ENCODE measurements at regions not wholly inside any gene's neighbourhood (a gene's known extent, or its start where the extent isn't known, plus 50 kb on each side); places are given as distances from the start of the nearest gene placed in this dataset.
"Not testable (repeated sequence)": the region's sequence is repeated elsewhere in the genome, so short reads cannot be mapped to it uniquely, and the experiment has no call there.

- no peak overlapping the region for H3K4me3 ChIP-seq
- H3K4me1 ChIP-seq, result no peaks in the 10 kb centered on the region
- H3K9me3 ChIP-seq, result no peaks in the 10 kb centered on the region
- no peaks in the 10 kb centered on the region for H3K27me3 ChIP-seq
- ATAC-seq, result no peak
- no peak for DNase-seq
- intact Hi-C loops (cut with DNase I), result no loop called here
- H3K27ac ChIP-seq, result no peak overlapping the region
- 86 to 94% (median 91%) methylated on average over 1 of the region's 1 CpG for WGBS, 4 donors
- no peaks in the 10 kb centered on the region for H3K36me3 ChIP-seq
- TF ChIP-seq POLR2A (IDR thresholded peaks at IDR 0.05), result no peak
- TF ChIP-seq, protein P1, sequence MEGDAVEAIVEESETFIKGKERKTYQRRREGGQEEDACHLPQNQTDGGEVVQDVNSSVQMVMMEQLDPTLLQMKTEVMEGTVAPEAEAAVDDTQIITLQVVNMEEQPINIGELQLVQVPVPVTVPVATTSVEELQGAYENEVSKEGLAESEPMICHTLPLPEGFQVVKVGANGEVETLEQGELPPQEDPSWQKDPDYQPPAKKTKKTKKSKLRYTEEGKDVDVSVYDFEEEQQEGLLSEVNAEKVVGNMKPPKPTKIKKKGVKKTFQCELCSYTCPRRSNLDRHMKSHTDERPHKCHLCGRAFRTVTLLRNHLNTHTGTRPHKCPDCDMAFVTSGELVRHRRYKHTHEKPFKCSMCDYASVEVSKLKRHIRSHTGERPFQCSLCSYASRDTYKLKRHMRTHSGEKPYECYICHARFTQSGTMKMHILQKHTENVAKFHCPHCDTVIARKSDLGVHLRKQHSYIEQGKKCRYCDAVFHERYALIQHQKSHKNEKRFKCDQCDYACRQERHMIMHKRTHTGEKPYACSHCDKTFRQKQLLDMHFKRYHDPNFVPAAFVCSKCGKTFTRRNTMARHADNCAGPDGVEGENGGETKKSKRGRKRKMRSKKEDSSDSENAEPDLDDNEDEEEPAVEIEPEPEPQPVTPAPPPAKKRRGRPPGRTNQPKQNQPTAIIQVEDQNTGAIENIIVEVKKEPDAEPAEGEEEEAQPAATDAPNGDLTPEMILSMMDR (IDR thresholded peaks at IDR 0.05), result no peak
Observed at GRCh38 chr5:44674461-44674860, 134.3 kb upstream of the MRPS30 start.

GRCh38 chr5:44668471-44668870 is 140.3 kb upstream of the MRPS30 start:
- intact Hi-C loops (cut with DNase I); H3K36me3 ChIP-seq; H3K4me3 ChIP-seq; H3K27me3 ChIP-seq; DNase-seq; H3K4me1 ChIP-seq; H3K9me3 ChIP-seq; ATAC-seq; H3K27ac ChIP-seq: not testable (repeated sequence)
- 87 to 94% (median 89%) methylated on average over 15 to 16 of the region's 16 CpGs for WGBS, 4 donors

- H3K27me3 ChIP-seq, result no peaks in the 10 kb centered on the region
- no peaks in the 10 kb centered on the region for H3K9me3 ChIP-seq
- no peak overlapping the region for H3K27ac ChIP-seq
- TF ChIP-seq, protein P1 (IDR thresholded peaks at IDR 0.05), result no peak
- TF ChIP-seq POLR2A (IDR thresholded peaks at IDR 0.05), result no peak
- H3K4me1 ChIP-seq, result no peaks in the 10 kb centered on the region
- intact Hi-C loops (cut with DNase I), result no loop called here
- DNase-seq (no peak), ATAC-seq (peak in 2 of 4 donors; percentile 28 to 70)
- H3K4me3 ChIP-seq, result no peak overlapping the region
- 79 to 85% (median 81%) methylated on average over 5 to 9 of the region's 9 CpGs for WGBS, 4 donors
- H3K36me3 ChIP-seq, result no peaks in the 10 kb centered on the region
Observed at GRCh38 chr5:44665101-44665701, 143.5 kb upstream of the MRPS30 start.

GRCh38 chr5:44664711-44665100 is 144.0 kb upstream of the MRPS30 start:
- intact Hi-C loops (cut with DNase I), result no loop called here
- DNase-seq (no peak), ATAC-seq (peak in 1 of 4 donors; percentile 15)
- no peaks in the 10 kb centered on the region for H3K4me1 ChIP-seq
- WGBS, 4 donors, result 80 to 87% (median 85%) methylated on average over 3 of the region's 3 CpGs
- H3K36me3 ChIP-seq, result no peaks in the 10 kb centered on the region
- H3K9me3 ChIP-seq, result no peaks in the 10 kb centered on the region
- no peaks in the 10 kb centered on the region for H3K27me3 ChIP-seq
- no peak overlapping the region for H3K27ac ChIP-seq
- no peak for TF ChIP-seq POLR2A (IDR thresholded peaks at IDR 0.05)
- TF ChIP-seq, protein P1 (IDR thresholded peaks at IDR 0.05), result no peak
- no peak overlapping the region for H3K4me3 ChIP-seq
